ENCODE measurements at regions not wholly inside any gene's neighbourhood (a gene's known extent, or its start where the extent isn't known, plus 50 kb on each side); places are given as distances from the start of the nearest gene placed in this dataset.

GRCh38 chr1:93744299-93744988 is 62.8 kb upstream of the BCAR3 start:
- TF ChIP-seq CTCF (conservative IDR thresholded peaks at IDR 0.05; ENCODE audit: low read depth, low read length): no peak
- H3K4me3 ChIP-seq (ENCODE audit: low read depth, low read length): no peak overlapping the region
- no peak for DNase-seq (ENCODE audit: low read depth)

GRCh38 chr1:93743465-93743864 is 61.8 kb upstream of the BCAR3 start:
- no peak for TF ChIP-seq CTCF (conservative IDR thresholded peaks at IDR 0.05; ENCODE audit: low read depth, low read length)
- no peak for DNase-seq (ENCODE audit: low read depth)
- no peak overlapping the region for H3K4me3 ChIP-seq (ENCODE audit: low read depth, low read length)

GRCh38 chr1:93740601-93741031 is 59.0 kb upstream of the BCAR3 start:
- no peak for TF ChIP-seq CTCF (conservative IDR thresholded peaks at IDR 0.05; ENCODE audit: low read depth, low read length)
- H3K4me3 ChIP-seq (ENCODE audit: low read depth, low read length): no peak overlapping the region
- DNase-seq (ENCODE audit: low read depth): no peak

GRCh38 chr1:93740157-93740556 is 58.5 kb upstream of the BCAR3 start:
- H3K4me3 ChIP-seq (ENCODE audit: low read depth, low read length): no peak overlapping the region
- TF ChIP-seq CTCF (conservative IDR thresholded peaks at IDR 0.05; ENCODE audit: low read depth, low read length): no peak
- no peak for DNase-seq (ENCODE audit: low read depth)

- H3K4me3 ChIP-seq (ENCODE audit: low read depth, low read length): no peak overlapping the region
- DNase-seq (ENCODE audit: low read depth): no peak
- TF ChIP-seq CTCF (conservative IDR thresholded peaks at IDR 0.05; ENCODE audit: low read depth, low read length): no peak
Measured at GRCh38 chr1:93739472-93739871, 57.8 kb upstream of the BCAR3 start.

- DNase-seq (ENCODE audit: low read depth): no peak
- no peak for TF ChIP-seq CTCF (conservative IDR thresholded peaks at IDR 0.05; ENCODE audit: low read depth, low read length)
- H3K4me3 ChIP-seq (ENCODE audit: low read depth, low read length): no peak overlapping the region
Measured at GRCh38 chr1:93738926-93739325, 57.3 kb upstream of the BCAR3 start.

GRCh38 chr1:93738075-93738622 is 56.5 kb upstream of the BCAR3 start:
- DNase-seq (ENCODE audit: low read depth): peak; percentile 87

More at GRCh38 chr1:93738075-93738622, 56.5 kb upstream of the BCAR3 start:
- H3K4me3 ChIP-seq (ENCODE audit: low read depth, low read length): no peak overlapping the region
- TF ChIP-seq CTCF (conservative IDR thresholded peaks at IDR 0.05; ENCODE audit: low read depth, low read length): no peak

All from choroid plexus epithelial cell (primary cell).